Retina (tissue), 1 donor: ENCODE measurements at regions not wholly inside any gene's neighbourhood (a gene's known extent, or its start where the extent isn't known, plus 50 kb on each side); places are given as distances from the start of the nearest gene placed in this dataset.
"Not testable (repeated sequence)": the region's sequence is repeated elsewhere in the genome, so short reads cannot be mapped to it uniquely, and the experiment has no call there.

ENCODE experiments used
- DNase-seq: peaks from one replicate; pipeline ENCODE4 v3.0.0-alpha.2; 2016

DNA sequence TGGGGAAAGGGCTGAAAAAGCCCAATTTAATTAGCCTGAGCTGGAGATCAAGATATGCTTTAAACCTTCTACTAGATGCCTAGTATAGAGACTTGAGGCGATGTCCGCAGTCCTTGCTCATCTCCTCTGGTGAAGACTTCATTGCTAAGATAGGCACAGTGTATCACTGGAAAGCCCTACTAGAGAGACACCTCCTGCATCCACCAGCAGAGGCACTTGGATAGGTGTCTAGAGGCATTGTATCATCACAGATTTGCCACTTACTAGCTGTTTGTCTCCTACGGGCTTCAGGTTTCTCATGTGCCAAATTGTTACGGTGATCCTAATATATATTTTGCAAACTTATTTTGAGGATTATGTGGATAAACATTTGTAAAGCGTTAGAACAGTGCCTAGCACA, 1048.5 kb downstream of the GALC start:
- DNase-seq, result no peak

GRCh38 chr14:86943391-86944365, 1049.3 kb downstream of the GALC start:
- no peak for DNase-seq

GRCh38 chr14:86942936-86943335, 1050.0 kb downstream of the GALC start:
- DNase-seq, result no peak

GRCh38 chr14:86940106-86940505, 1052.9 kb downstream of the GALC start:
- DNase-seq, result no peak

- DNase-seq, result peak; percentile 27
Measured at GRCh38 chr14:86938320-86938719, 1054.7 kb downstream of the GALC start.

DNA sequence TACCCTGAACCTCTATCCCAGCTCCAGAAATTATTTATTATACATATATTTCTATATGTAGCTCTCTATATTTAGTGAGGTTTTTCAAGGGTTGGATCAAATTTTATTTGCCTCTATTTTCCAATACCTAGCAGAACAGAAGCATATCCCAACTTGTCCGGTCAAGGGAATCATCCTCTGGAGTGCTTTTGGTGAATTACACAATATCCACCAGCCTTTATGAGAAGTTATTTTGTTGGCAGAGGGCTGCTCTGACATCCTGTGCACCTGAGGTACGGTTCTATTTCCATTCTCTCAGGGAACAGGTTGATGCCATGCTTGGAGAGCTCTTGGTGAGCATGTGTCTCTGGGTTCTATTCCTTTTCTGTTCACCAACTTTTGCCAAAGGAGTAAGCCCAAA, 1056.4 kb downstream of the GALC start:
- no peak for DNase-seq

DNA sequence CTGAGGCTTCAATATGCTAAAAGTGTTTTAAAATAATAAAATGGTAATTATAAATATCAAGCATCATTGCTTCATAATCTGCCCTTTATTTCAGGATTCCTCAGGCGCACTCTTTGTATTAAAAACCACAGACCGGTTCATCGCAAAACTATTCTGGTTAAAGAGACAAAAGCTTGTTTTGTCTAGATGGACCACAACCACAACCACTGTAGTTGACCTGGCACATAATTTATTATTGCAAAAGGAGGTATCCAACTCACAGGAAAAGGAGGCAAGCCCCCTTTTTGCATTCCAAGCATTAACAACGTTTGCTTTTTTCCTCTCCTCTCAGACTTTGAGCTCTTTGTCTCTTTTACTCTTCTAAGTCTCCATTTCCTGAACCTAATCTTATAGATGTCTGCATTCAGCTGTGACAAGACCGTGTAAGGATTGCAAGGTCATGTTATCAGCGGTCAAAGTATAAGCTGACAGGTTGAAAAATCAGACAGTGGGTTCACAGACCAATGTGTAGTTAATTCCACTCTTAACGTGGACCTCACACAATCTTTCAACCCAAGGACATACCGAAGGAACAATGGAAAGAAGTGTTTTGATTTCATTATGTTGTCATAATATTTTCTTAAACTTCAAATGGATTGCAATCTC, 1057.6 kb downstream of the GALC start:
- DNase-seq, result no peak

DNA sequence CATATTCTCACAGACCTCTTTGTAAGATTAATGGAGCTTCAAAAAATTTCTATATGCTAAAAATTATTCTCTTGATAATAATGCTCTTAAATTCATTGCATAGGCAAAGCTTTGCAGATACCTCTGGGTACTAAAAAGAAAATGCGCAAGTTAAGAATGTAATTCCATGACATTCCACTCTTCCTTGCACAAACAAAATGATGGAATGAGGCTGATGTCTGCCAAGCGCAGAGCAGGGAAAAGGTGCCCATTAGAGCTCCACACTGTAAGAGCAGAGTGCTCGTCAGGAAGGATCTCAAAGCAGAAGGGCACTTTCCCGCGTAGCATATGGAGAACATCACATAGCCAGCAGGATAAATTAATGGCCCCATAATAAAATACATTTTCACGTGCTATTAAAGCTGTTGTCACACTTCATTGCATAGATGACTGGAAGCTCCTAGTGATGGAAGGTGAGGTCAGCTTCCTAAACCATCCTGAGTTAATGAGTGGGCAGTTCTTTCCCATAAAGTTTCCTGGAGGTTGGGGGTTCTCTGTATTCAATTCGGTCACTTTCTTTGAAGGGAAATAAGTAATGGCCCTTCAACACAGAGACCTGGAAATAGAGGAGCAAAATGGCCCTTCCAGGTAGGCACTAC, 1058.9 kb downstream of the GALC start:
- DNase-seq, result no peak

GRCh38 chr14:86933460-86933859, 1059.5 kb downstream of the GALC start:
- DNase-seq, result no peak

GRCh38 chr14:86915406-86915805, 1077.6 kb downstream of the GALC start:
- no peak for DNase-seq

DNA sequence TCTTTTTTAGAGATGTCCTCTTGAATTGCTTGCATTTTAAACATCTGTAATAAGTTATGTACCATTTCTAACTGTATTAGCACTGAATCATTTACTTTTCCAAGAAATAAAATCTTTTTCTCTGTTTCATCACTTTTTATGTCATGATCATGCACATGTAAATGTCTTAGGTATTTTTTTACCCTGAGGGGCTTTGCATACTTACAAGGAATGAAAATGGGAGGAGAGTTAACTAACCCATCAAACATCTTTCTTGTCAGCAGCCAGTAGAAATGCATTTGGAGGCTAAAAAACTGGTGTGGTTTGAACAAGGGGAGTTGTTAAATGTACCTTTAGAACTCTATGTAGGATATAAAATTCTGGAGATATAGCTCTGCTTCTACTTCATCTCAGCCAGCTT, 1080.3 kb downstream of the GALC start:
- no peak for DNase-seq

- no peak for DNase-seq
Measured at GRCh38 chr14:86911486-86911885, 1081.5 kb downstream of the GALC start.

DNA sequence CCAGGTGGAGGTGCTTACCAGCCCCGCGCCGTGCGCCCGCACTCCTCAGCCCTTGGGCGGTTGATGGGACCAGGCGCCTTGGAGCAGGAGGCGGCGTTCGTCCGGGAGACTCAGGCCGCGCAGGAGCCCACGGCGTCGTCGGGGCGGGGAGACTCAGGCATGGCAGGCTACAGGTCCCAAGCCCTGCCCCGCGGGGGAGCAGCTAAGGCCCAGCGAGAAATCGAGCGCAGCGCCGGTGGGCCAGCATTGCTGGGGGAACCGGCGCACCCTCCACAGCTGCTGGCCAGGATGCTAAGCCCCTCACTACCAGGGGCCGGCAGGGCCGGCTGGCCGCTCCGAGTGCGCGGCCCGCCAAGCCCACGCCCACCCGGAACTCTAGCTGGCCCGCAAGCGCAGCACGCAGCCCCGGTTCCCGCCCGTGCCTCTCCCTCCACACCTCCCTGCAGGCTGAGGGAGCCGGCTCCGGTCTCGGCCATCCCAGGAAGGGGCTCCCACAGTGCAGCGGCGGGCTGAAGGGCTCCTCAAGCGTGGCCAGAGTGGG, 1087.5 kb downstream of the GALC start:
- DNase-seq, result not testable (repeated sequence)

DNA sequence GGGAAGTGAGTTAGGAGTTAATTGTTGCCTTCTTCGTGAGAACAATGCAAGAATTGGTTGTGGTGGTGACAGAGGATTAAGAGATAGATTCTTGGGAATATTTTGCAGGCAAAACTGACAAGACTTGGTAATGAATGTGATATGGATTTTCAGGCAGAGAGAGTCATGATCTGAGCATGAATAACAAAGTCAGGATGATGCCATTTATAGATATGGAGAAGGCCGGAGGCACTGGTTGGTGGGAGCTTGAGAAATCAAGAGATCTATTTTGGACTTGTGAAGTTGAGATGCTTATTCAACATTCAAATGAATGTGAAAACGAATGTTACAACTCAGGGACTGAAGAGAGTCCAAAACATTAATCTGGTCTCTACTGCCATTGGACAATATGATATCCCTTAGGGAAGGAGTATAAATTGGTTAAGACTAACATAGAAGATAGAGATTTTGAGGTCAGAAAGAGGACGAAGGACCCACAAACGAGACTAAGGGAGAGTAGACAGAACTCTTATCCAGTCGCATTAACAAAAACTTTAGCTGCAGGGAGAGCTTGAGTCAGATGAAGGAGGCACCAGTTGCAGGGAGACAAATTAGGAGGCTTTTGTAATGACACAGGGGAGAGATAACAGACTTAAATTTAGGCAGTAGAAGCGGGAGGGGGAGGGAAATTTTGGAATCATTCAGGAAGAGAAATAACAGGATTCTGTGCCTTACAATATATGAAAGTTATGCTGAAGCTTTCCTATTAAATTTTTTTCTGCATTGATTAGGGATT, 1090.6 kb downstream of the GALC start:
- no peak for DNase-seq

- no peak for DNase-seq
Measured at GRCh38 chr14:86897704-86898513, 1095.1 kb downstream of the GALC start.

GRCh38 chr14:86897224-86897623, 1095.8 kb downstream of the GALC start:
- no peak for DNase-seq

- no peak for DNase-seq
Measured at GRCh38 chr14:86896701-86897100, 1096.3 kb downstream of the GALC start.

- no peak for DNase-seq
Measured at GRCh38 chr14:86892152-86892956, 1100.6 kb downstream of the GALC start.

DNA sequence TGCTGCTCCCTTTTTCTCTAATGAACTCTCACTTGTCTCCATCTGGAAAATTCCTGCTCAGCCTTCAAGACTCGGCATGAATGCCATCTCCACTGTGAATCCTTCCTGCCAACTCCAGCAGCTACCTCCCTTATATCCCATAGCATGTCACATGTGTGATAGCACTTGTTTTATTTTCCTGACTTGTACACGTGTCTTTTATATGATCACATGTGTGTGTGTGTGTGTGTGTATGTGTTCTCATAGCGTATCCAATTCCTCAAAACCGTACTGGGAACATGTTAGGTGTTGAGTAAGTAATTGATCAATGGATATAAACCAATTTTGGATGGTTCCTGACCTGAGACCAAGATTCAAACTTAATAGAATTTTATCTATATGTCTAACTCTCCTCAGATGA, 1107.7 kb downstream of the GALC start:
- no peak for DNase-seq

DNA sequence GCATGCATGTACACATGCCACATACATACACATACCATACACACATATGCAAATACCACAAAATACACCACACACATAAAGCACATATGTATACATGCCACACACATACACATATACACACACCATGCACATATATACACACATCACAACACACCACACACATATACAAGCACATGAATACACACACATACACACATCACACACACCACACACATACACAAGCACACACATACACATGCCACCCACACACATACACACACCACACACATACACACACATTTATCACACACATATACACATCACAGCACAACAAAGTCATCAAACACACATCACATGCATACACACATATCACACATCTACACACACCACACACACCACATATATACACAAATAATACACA, 1108.5 kb downstream of the GALC start:
- DNase-seq, result no peak

- peak; percentile 16 for DNase-seq
Measured at GRCh38 chr14:86882818-86883217, 1110.2 kb downstream of the GALC start.
